ENCODE measurements at regions not wholly inside any gene's neighbourhood (a gene's known extent, or its start where the extent isn't known, plus 50 kb on each side); places are given as distances from the start of the nearest gene placed in this dataset.

GRCh38 chr13:50378509-50379044, 363.3 kb downstream of the KCNRG start:
- Histone ChIP-seq H3K79me2 (ENCODE audit: insufficient read depth, low read length) (no peaks in the 10 kb centered on the region), H3F3A (ENCODE audit: insufficient read depth, low read length) (no peaks in the 10 kb centered on the region), H2AFZ (ENCODE audit: low read length) (no peak overlapping the region), H3K4me1 (ENCODE audit: insufficient read depth, low read length, severe bottlenecking) (peaks cover 37% of the 10 kb centered on the region), H3K4me3 (ENCODE audit: low read depth, low read length, poor library complexity, severe bottlenecking) (no peak overlapping the region), H3K36me3 (ENCODE audit: insufficient read depth, low read length) (no peaks in the 10 kb centered on the region; the same call in 1 of the 2 replicates), H3K9me2 (ENCODE audit: low read depth, low read length) (no peaks in the 10 kb centered on the region), H3K9ac (ENCODE audit: low read length) (no peak overlapping the region; the same call in 1 of the 2 replicates), H4K20me1 (ENCODE audit: insufficient read depth, low read length) (no peaks in the 10 kb centered on the region), H3K27ac (ENCODE audit: low read depth, low read length, poor library complexity, severe bottlenecking) (peak overlapping the region; percentile 78), H3K27me3 (ENCODE audit: insufficient read depth, low read length) (no peaks in the 10 kb centered on the region), H3K4me2 (ENCODE audit: low read length) (peak overlapping the region; percentile 41), H3K9me3 (ENCODE audit: low read length) (peaks cover 25% of the 10 kb centered on the region)
- TF ChIP-seq EZH2 (IDR thresholded peaks at IDR 0.05; ENCODE audit: borderline replicate concordance, low read length) (no peak), CTCF (IDR thresholded peaks at IDR 0.05; ENCODE audit: low read length) (no peak)

GRCh38 chr13:50379584-50379983, 364.3 kb downstream of the KCNRG start:
- H3K79me2 ChIP-seq (ENCODE audit: insufficient read depth, low read length), result no peaks in the 10 kb centered on the region
- TF ChIP-seq EZH2 (IDR thresholded peaks at IDR 0.05; ENCODE audit: borderline replicate concordance, low read length), result no peak
- TF ChIP-seq CTCF (IDR thresholded peaks at IDR 0.05; ENCODE audit: low read length), result no peak
- H4K20me1 ChIP-seq (ENCODE audit: insufficient read depth, low read length), result no peaks in the 10 kb centered on the region
- no peaks in the 10 kb centered on the region for H3K27me3 ChIP-seq (ENCODE audit: insufficient read depth, low read length)
- no peaks in the 10 kb centered on the region for H3F3A ChIP-seq (ENCODE audit: insufficient read depth, low read length)
- H3K27ac ChIP-seq (ENCODE audit: low read depth, low read length, poor library complexity, severe bottlenecking), result peak overlapping the region; percentile 78
- peaks cover 37% of the 10 kb centered on the region for H3K4me1 ChIP-seq (ENCODE audit: insufficient read depth, low read length, severe bottlenecking)
- H3K4me3 ChIP-seq (ENCODE audit: low read depth, low read length, poor library complexity, severe bottlenecking), result no peak overlapping the region
- H3K9me2 ChIP-seq (ENCODE audit: low read depth, low read length), result no peaks in the 10 kb centered on the region
- H2AFZ ChIP-seq (ENCODE audit: low read length), result no peak overlapping the region
- peaks cover 25% of the 10 kb centered on the region for H3K9me3 ChIP-seq (ENCODE audit: low read length)
- no peak overlapping the region for H3K9ac ChIP-seq (ENCODE audit: low read length)
- no peaks in the 10 kb centered on the region; the same call in 1 of the 2 replicates for H3K36me3 ChIP-seq (ENCODE audit: insufficient read depth, low read length)
- H3K4me2 ChIP-seq (ENCODE audit: low read length), result no peak overlapping the region

- no peaks in the 10 kb centered on the region for H3F3A ChIP-seq (ENCODE audit: insufficient read depth, low read length)
- no peak overlapping the region for H2AFZ ChIP-seq (ENCODE audit: low read length)
- no peak overlapping the region for H3K9ac ChIP-seq (ENCODE audit: low read length)
- peaks cover 33% of the 10 kb centered on the region for H3K4me1 ChIP-seq (ENCODE audit: insufficient read depth, low read length, severe bottlenecking)
- no peak overlapping the region for H3K4me3 ChIP-seq (ENCODE audit: low read depth, low read length, poor library complexity, severe bottlenecking)
- no peaks in the 10 kb centered on the region for H3K79me2 ChIP-seq (ENCODE audit: insufficient read depth, low read length)
- H3K9me3 ChIP-seq (ENCODE audit: low read length), result peaks cover 25% of the 10 kb centered on the region
- no peaks in the 10 kb centered on the region; the same call in 1 of the 2 replicates for H3K36me3 ChIP-seq (ENCODE audit: insufficient read depth, low read length)
- H3K9me2 ChIP-seq (ENCODE audit: low read depth, low read length), result no peaks in the 10 kb centered on the region
- no peak overlapping the region for H3K4me2 ChIP-seq (ENCODE audit: low read length)
- TF ChIP-seq CTCF (IDR thresholded peaks at IDR 0.05; ENCODE audit: low read length), result no peak
- no peak for TF ChIP-seq EZH2 (IDR thresholded peaks at IDR 0.05; ENCODE audit: borderline replicate concordance, low read length)
- no peaks in the 10 kb centered on the region for H4K20me1 ChIP-seq (ENCODE audit: insufficient read depth, low read length)
- no peak overlapping the region for H3K27ac ChIP-seq (ENCODE audit: low read depth, low read length, poor library complexity, severe bottlenecking)
- no peaks in the 10 kb centered on the region for H3K27me3 ChIP-seq (ENCODE audit: insufficient read depth, low read length)
Observed at GRCh38 chr13:50380905-50381304, 365.7 kb downstream of the KCNRG start.

Measured in OCI-LY1 (cell line).